ENCODE measurements at regions not wholly inside any gene's neighbourhood (a gene's known extent, or its start where the extent isn't known, plus 50 kb on each side); places are given as distances from the start of the nearest gene placed in this dataset.

DNA sequence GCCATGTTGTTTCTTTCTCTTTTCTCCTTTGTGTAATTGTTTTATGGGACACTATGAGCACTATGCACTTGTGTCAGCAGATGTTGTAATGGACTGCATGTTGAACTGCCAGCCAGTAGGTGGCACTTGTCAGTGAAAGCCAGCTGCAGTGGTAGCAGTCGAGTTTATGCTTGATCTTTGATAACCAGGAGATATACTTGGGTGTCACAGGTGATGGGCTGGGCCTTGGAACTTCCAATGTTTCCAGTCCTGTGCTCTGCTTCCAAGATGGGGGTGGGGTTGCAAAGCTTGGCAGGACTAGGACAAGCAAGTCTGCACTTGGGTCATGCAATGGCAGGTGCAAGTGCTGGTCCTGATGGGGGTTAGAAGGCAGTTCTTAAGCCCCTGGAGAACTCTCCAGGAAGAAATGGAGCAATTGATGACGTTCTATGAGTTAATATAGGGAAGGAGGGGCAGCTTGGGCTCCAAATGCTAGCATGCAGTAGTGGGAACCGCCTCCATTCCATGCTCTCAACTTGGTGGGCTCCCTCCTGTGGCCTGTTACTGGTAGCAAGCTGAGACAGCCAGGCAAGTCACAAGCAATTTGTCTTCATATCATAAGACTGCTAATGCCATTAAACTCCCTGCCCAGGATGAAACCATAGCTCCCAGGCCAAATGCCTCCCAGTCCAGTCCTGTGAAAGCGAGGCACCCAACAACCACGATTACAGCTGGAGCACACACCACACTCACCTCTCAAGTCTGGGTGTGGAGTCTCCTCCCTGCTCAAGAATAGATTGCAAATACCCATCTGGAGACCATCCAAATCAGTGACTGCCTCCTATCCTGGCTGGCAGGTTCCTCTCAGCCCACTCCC lies 287.2 kb downstream of the CGGBP1 start:
- TF ChIP-seq POLR2AphosphoS5 (IDR thresholded peaks at IDR 0.05) (no peak), CTCF (IDR thresholded peaks at IDR 0.05) (peak in 2 of 4 experiments; percentile 14 to 47)
- Histone ChIP-seq H3K4me1 (no peaks in the 10 kb centered on the region), H3K27me3 (no peaks in the 10 kb centered on the region), H3K36me3 (no peaks in the 10 kb centered on the region), H3K9me3 (no peaks in the 10 kb centered on the region), H3K4me3 (no peak overlapping the region), H3K27ac (no peak overlapping the region)
- ATAC-seq = peak; percentile 50
- 22 to 46% methylated on average over 1 to 4 of the region's 5 CpGs for WGBS, 2 donors (ENCODE audit: low coverage in 1 of 2)

GRCh38 chr3:87766721-87767120 lies 292.1 kb downstream of the CGGBP1 start:
- TF ChIP-seq POLR2A (IDR thresholded peaks at IDR 0.05) (no peak), EP300 (IDR thresholded peaks at IDR 0.05) (no peak), POLR2AphosphoS5 (IDR thresholded peaks at IDR 0.05) (no peak), CTCF (IDR thresholded peaks at IDR 0.05) (no peak)
- ATAC-seq = no peak
- no peaks in the 10 kb centered on the region for H3K4me1 ChIP-seq
- 67 to 69% methylated on average over 2 of the region's 2 CpGs for whole genome bisulfite sequencing, 2 donors (ENCODE audit: low coverage in 1 of 2)
- no peak overlapping the region for H3K4me3 ChIP-seq
- no peaks in the 10 kb centered on the region for H3K36me3 ChIP-seq
- H3K27me3 ChIP-seq = no peaks in the 10 kb centered on the region
- no peaks in the 10 kb centered on the region for H3K9me3 ChIP-seq
- no peak overlapping the region for H3K27ac ChIP-seq

- H3K4me3 ChIP-seq = no peak overlapping the region
- H3K9me3 ChIP-seq = peaks cover 0 to 3% (median 0%) of the 10 kb centered on the region in 3 donors
- no peak for TF ChIP-seq EP300 (IDR thresholded peaks at IDR 0.05)
- no peak for TF ChIP-seq CTCF (IDR thresholded peaks at IDR 0.05)
- no peak for TF ChIP-seq POLR2AphosphoS5 (IDR thresholded peaks at IDR 0.05)
- TF ChIP-seq POLR2A (IDR thresholded peaks at IDR 0.05) = no peak
- no peaks in the 10 kb centered on the region for H3K36me3 ChIP-seq
- H3K27ac ChIP-seq = no peak overlapping the region
- no peaks in the 10 kb centered on the region for H3K27me3 ChIP-seq
- no peaks in the 10 kb centered on the region for H3K4me1 ChIP-seq
- no peak for ATAC-seq
- 67 to 78% methylated on average over 3 of the region's 3 CpGs for WGBS, 2 donors (ENCODE audit: low coverage in 1 of 2)
Measured at GRCh38 chr3:87765256-87765655, 293.5 kb downstream of the CGGBP1 start.

- H3K4me1 ChIP-seq = no peaks in the 10 kb centered on the region
- no peak for ATAC-seq
- TF ChIP-seq POLR2AphosphoS5 (IDR thresholded peaks at IDR 0.05) (no peak), POLR2A (IDR thresholded peaks at IDR 0.05) (no peak), CTCF (IDR thresholded peaks at IDR 0.05) (no peak), EP300 (IDR thresholded peaks at IDR 0.05) (no peak)
- peaks cover 0 to 3% (median 0%) of the 10 kb centered on the region in 3 donors for H3K9me3 ChIP-seq
- no peak overlapping the region for H3K27ac ChIP-seq
- H3K4me3 ChIP-seq = no peak overlapping the region
- H3K27me3 ChIP-seq = no peaks in the 10 kb centered on the region
- 90 to 93% methylated on average over 12 to 17 of the region's 17 CpGs for WGBS, 2 donors (ENCODE audit: low coverage in 1 of 2)
- no peaks in the 10 kb centered on the region for H3K36me3 ChIP-seq
Measured at GRCh38 chr3:87761795-87762194, 297.0 kb downstream of the CGGBP1 start.

GRCh38 chr3:87761341-87761740 lies 297.5 kb downstream of the CGGBP1 start:
- 92% methylated on average over 2 to 11 of the region's 11 CpGs for WGBS, 2 donors (ENCODE audit: low coverage in 1 of 2)

More at GRCh38 chr3:87761341-87761740, 297.5 kb downstream of the CGGBP1 start:
- no peak for ATAC-seq
- Histone ChIP-seq H3K36me3 (no peaks in the 10 kb centered on the region), H3K4me3 (no peak overlapping the region), H3K4me1 (no peaks in the 10 kb centered on the region), H3K9me3 (peaks cover 0 to 3% (median 0%) of the 10 kb centered on the region in 3 donors), H3K27ac (no peak overlapping the region), H3K27me3 (no peaks in the 10 kb centered on the region)
- no peak for TF ChIP-seq POLR2AphosphoS5 (IDR thresholded peaks at IDR 0.05)
- TF ChIP-seq CTCF (IDR thresholded peaks at IDR 0.05) = no peak
- no peak for TF ChIP-seq POLR2A (IDR thresholded peaks at IDR 0.05)
- no peak for TF ChIP-seq EP300 (IDR thresholded peaks at IDR 0.05)

All from gastroesophageal sphincter (tissue), 4 donors.